ENCODE measurements at regions not wholly inside any gene's neighbourhood (a gene's known extent, or its start where the extent isn't known, plus 50 kb on each side); places are given as distances from the start of the nearest gene placed in this dataset.

- TF ChIP-seq, protein P1, sequence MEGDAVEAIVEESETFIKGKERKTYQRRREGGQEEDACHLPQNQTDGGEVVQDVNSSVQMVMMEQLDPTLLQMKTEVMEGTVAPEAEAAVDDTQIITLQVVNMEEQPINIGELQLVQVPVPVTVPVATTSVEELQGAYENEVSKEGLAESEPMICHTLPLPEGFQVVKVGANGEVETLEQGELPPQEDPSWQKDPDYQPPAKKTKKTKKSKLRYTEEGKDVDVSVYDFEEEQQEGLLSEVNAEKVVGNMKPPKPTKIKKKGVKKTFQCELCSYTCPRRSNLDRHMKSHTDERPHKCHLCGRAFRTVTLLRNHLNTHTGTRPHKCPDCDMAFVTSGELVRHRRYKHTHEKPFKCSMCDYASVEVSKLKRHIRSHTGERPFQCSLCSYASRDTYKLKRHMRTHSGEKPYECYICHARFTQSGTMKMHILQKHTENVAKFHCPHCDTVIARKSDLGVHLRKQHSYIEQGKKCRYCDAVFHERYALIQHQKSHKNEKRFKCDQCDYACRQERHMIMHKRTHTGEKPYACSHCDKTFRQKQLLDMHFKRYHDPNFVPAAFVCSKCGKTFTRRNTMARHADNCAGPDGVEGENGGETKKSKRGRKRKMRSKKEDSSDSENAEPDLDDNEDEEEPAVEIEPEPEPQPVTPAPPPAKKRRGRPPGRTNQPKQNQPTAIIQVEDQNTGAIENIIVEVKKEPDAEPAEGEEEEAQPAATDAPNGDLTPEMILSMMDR (IDR thresholded peaks at IDR 0.05) = no peak
- TF ChIP-seq ZNF138 (CRISPR knock-in tag; conservative IDR thresholded peaks at IDR 0.05) = no peak
- TF ChIP-seq GRHL2 (CRISPR knock-in tag; IDR thresholded peaks at IDR 0.05; ENCODE audit: insufficient replicate concordance, severe bottlenecking) = no peak
- TF ChIP-seq CREM (CRISPR knock-in tag; IDR thresholded peaks at IDR 0.05) = no peak
- TF ChIP-seq ATF1 (CRISPR knock-in tag; IDR thresholded peaks at IDR 0.05) = no peak
These were observed 67.2 kb upstream of the SHISA3 start (continued) for GRCh38 chr4:42330002-42330592.

- ChIA-PET CTCF (no interaction called here), POLR2A (no interaction called here)
- Mint-ChIP-seq H3K9me3 (0 out of 2 replicates have a peak, but pooled peaks cover 3% of the 10 kb centered on the region), H3K4me1 (peaks cover 18% of the 10 kb centered on the region), H3K36me3 (no peaks in the 10 kb centered on the region), H3K27me3 (ENCODE audit: low read depth) (no peaks in the 10 kb centered on the region; the same call in 1 of the 2 replicates), H3K4me3 (no peak overlapping the region), H3K27ac (no peak overlapping the region)
- TF ChIP-seq ATF6 (CRISPR knock-in tag; IDR thresholded peaks at IDR 0.05) (no peak), GABPB1 (CRISPR knock-in tag; IDR thresholded peaks at IDR 0.05) (no peak)
- ATAC-seq = no peak
- DNase-seq (ENCODE audit: low spot score) = no peak
These were observed 66.2 kb upstream of the SHISA3 start for GRCh38 chr4:42331040-42331439.

GRCh38 chr4:42331914-42332368, 65.3 kb upstream of the SHISA3 start:
- no peak for TF ChIP-seq RORB (CRISPR knock-in tag; IDR thresholded peaks at IDR 0.05)
- TF ChIP-seq FOXK1 (CRISPR knock-in tag; IDR thresholded peaks at IDR 0.05) = no peak
- TF ChIP-seq, protein P2, sequence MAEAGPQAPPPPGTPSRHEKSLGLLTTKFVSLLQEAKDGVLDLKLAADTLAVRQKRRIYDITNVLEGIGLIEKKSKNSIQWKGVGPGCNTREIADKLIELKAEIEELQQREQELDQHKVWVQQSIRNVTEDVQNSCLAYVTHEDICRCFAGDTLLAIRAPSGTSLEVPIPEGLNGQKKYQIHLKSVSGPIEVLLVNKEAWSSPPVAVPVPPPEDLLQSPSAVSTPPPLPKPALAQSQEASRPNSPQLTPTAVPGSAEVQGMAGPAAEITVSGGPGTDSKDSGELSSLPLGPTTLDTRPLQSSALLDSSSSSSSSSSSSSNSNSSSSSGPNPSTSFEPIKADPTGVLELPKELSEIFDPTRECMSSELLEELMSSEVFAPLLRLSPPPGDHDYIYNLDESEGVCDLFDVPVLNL (CRISPR knock-in tag; IDR thresholded peaks at IDR 0.05; ENCODE audit: borderline replicate concordance, low read depth) = no peak
- TF ChIP-seq FOXP4 (CRISPR knock-in tag; IDR thresholded peaks at IDR 0.05) = no peak
- TF ChIP-seq, protein P3, sequence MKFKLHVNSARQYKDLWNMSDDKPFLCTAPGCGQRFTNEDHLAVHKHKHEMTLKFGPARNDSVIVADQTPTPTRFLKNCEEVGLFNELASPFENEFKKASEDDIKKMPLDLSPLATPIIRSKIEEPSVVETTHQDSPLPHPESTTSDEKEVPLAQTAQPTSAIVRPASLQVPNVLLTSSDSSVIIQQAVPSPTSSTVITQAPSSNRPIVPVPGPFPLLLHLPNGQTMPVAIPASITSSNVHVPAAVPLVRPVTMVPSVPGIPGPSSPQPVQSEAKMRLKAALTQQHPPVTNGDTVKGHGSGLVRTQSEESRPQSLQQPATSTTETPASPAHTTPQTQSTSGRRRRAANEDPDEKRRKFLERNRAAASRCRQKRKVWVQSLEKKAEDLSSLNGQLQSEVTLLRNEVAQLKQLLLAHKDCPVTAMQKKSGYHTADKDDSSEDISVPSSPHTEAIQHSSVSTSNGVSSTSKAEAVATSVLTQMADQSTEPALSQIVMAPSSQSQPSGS (CRISPR knock-in tag; IDR thresholded peaks at IDR 0.05; ENCODE audit: borderline replicate concordance, low read depth) = no peak
- TF ChIP-seq, protein P4, sequence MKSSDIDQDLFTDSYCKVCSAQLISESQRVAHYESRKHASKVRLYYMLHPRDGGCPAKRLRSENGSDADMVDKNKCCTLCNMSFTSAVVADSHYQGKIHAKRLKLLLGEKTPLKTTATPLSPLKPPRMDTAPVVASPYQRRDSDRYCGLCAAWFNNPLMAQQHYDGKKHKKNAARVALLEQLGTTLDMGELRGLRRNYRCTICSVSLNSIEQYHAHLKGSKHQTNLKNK (CRISPR knock-in tag; IDR thresholded peaks at IDR 0.05) = no peak
- no peak for TF ChIP-seq ZNF532 (CRISPR knock-in tag; IDR thresholded peaks at IDR 0.05; ENCODE audit: borderline replicate concordance)
- no peak for TF ChIP-seq HMGA2 (CRISPR knock-in tag; IDR thresholded peaks at IDR 0.05)
- TF ChIP-seq ESRRA (CRISPR knock-in tag; IDR thresholded peaks at IDR 0.05; ENCODE audit: borderline replicate concordance) = no peak
- no peak for TF ChIP-seq CREM (CRISPR knock-in tag; IDR thresholded peaks at IDR 0.05)
- no peak for ATAC-seq
- H3K36me3 Mint-ChIP-seq = no peaks in the 10 kb centered on the region
- H3K27me3 Mint-ChIP-seq (ENCODE audit: low read depth) = no peaks in the 10 kb centered on the region
- DNase-seq (ENCODE audit: low spot score) = no peak
- H3K4me1 Mint-ChIP-seq = peaks cover 18% of the 10 kb centered on the region
- no peak overlapping the region for H3K27ac Mint-ChIP-seq
- 0 out of 2 replicates have a peak, but pooled peaks cover 3% of the 10 kb centered on the region for H3K9me3 Mint-ChIP-seq
- H3K4me3 Mint-ChIP-seq = no peak overlapping the region
- ChIA-PET CTCF (interaction anchor here (0.6 kb wide), 1 partner anchor 96 kb away, joined by 5 read pairs; no protein-coding TSS in a partner anchor), POLR2A (no interaction called here)

Measured in WTC11 (cell line).